ENCODE measurements at regions not wholly inside any gene's neighbourhood (a gene's known extent, or its start where the extent isn't known, plus 50 kb on each side); places are given as distances from the start of the nearest gene placed in this dataset.

GRCh38 chr6:167776906-167777627 lies 49.6 kb upstream of the AFDN start:
- intact Hi-C loops (cut with DNase I): no loop called here
- ATAC-seq: no peak
- DNase-seq (ENCODE audit: low spot score): no peak
